GM23338 (cell line): ENCODE measurements at regions not wholly inside any gene's neighbourhood (a gene's known extent, or its start where the extent isn't known, plus 50 kb on each side); places are given as distances from the start of the nearest gene placed in this dataset.

Experiments
- ATAC-seq: fragments of 200-7000 bp; cut with Tn5 transposase; 3 replicates; pipeline ENCODE4 v1.9.1; 2020
- DNase-seq: peaks from one replicate; pipeline ENCODE4 v3.0.0-alpha.2; 2015; ENCODE audit warnings: low spot score
- H2AFZ ChIP-seq: fragments of 200-600 bp; sonication (generic); 2 replicates; pipeline ENCODE4 v1.8.0; 2016; ENCODE audit warnings: antibody characterized with exemption, mild to moderate bottlenecking, moderate library complexity
- H3F3A ChIP-seq: fragments of 200-600 bp; sonication (generic); replicated peaks from 2 replicates; pipeline ENCODE4 v1.8.0; 2017; ENCODE audit warnings: antibody characterized with exemption, mixed run types, low read depth
- H3K27ac ChIP-seq: fragments of 200-600 bp; sonication (generic); 2 replicates; pipeline ENCODE4 v1.6.1; 2016; ENCODE audit warnings: low read depth
- H3K27me3 ChIP-seq: fragments of 200-600 bp; sonication (generic); 2 replicates; pipeline ENCODE4 v1.8.0; 2016; ENCODE audit warnings: mild to moderate bottlenecking, mixed run types, moderate library complexity; ENCODE audit not compliant: insufficient read depth
- H3K36me3 ChIP-seq: fragments of 200-600 bp; sonication (generic); 2 replicates; pipeline ENCODE4 v1.8.0; 2016; ENCODE audit warnings: mild to moderate bottlenecking; ENCODE audit not compliant: insufficient read depth
- H3K4me1 ChIP-seq: fragments of 200-600 bp; sonication (generic); 2 replicates; pipeline ENCODE4 v1.8.0; 2016; ENCODE audit warnings: mild to moderate bottlenecking, moderate library complexity; ENCODE audit not compliant: insufficient read depth
- H3K4me2 ChIP-seq: fragments of 200-600 bp; sonication (generic); 2 replicates; pipeline ENCODE4 v1.7.1; 2017; ENCODE audit warnings: mixed run types
- H3K4me3 ChIP-seq: fragments of 200-600 bp; sonication (generic); 2 replicates; pipeline ENCODE4 v1.6.1; 2016; ENCODE audit warnings: mixed run types
- H3K79me2 ChIP-seq: fragments of 200-600 bp; sonication (generic); replicated peaks from 2 replicates; pipeline ENCODE4 v1.8.0; 2017; ENCODE audit warnings: mild to moderate bottlenecking; ENCODE audit not compliant: insufficient read depth
- H3K9me2 ChIP-seq: fragments of 200-600 bp; sonication (generic); 2 replicates; pipeline ENCODE4 v1.8.0; 2017; ENCODE audit not compliant: insufficient read depth
- H4K20me1 ChIP-seq: fragments of 200-600 bp; sonication (generic); replicated peaks from 2 replicates; pipeline ENCODE4 v1.8.0; 2017; ENCODE audit warnings: mild to moderate bottlenecking; ENCODE audit not compliant: insufficient read depth
- H3K27ac Mint-ChIP-seq: 2 replicates; pipeline ENCODE4 v1.8.0; 2020; ENCODE audit warnings: inconsistent platforms, mild to moderate bottlenecking, moderate library complexity, mixed read lengths
- H3K27me3 Mint-ChIP-seq: 3 replicates; pipeline ENCODE4 v1.8.0; 2022; ENCODE audit warnings: low read depth, mild to moderate bottlenecking, moderate library complexity, mixed read lengths, inconsistent platforms; ENCODE audit not compliant: insufficient read depth, poor library complexity
- H3K36me3 Mint-ChIP-seq: 3 replicates; pipeline ENCODE4 v1.8.0; 2021; ENCODE audit warnings: low read depth, mild to moderate bottlenecking, inconsistent platforms, moderate library complexity, mixed read lengths
- H3K4me1 Mint-ChIP-seq: 3 replicates; pipeline ENCODE4 v1.8.0; 2020; ENCODE audit warnings: mild to moderate bottlenecking, inconsistent platforms, mixed read lengths
- H3K4me3 Mint-ChIP-seq: 3 replicates; pipeline ENCODE4 v1.8.0; 2021; ENCODE audit warnings: moderate library complexity, mild to moderate bottlenecking, inconsistent platforms, mixed read lengths
- H3K9me3 Mint-ChIP-seq: 3 replicates; pipeline ENCODE4 v1.8.0; 2020; ENCODE audit warnings: moderate library complexity, mild to moderate bottlenecking, inconsistent platforms, mixed read lengths
- CREB1 ChIP-seq: fragments of 250-450 bp; sonication (Bioruptor Pico); IDR thresholded peaks from 2 replicates; pipeline ENCODE4 v1.5.0; 2020; ENCODE audit warnings: low read depth, mild to moderate bottlenecking, moderate library complexity
- EZH2 ChIP-seq: fragments of 200-600 bp; sonication (generic); IDR thresholded peaks from one replicate; pipeline ENCODE4 v1.8.0; 2017; ENCODE audit warnings: antibody characterized with exemption, mild to moderate bottlenecking, low read depth; ENCODE audit not compliant: unreplicated experiment
- EZH2phosphoT487 ChIP-seq: fragments of 200-600 bp; sonication (generic); IDR thresholded peaks from one replicate; pipeline ENCODE4 v1.8.1; 2018; ENCODE audit warnings: antibody characterized with exemption; ENCODE audit not compliant: unreplicated experiment
- JUNB ChIP-seq: IDR thresholded peaks from one replicate; pipeline ENCODE4 v1.6.1; 2016; ENCODE audit warnings: antibody characterized with exemption; ENCODE audit not compliant: unreplicated experiment
- NANOG ChIP-seq: IDR thresholded peaks from 2 replicates; pipeline ENCODE4 v1.6.1; 2016; ENCODE audit warnings: antibody characterized with exemption, borderline replicate concordance
- POLR2AphosphoS5 ChIP-seq: IDR thresholded peaks from 2 replicates; pipeline ENCODE4 v1.6.1; 2016; ENCODE audit warnings: antibody characterized with exemption, low read depth
- STAT1 ChIP-seq: IDR thresholded peaks from one replicate; pipeline ENCODE4 v1.6.1; 2016; ENCODE audit warnings: antibody characterized with exemption; ENCODE audit not compliant: unreplicated experiment
- ZNF114 ChIP-seq: fragments of 250-450 bp; sonication (Bioruptor Pico); IDR thresholded peaks from 2 replicates; pipeline ENCODE4 v1.5.0; 2020; ENCODE audit warnings: mild to moderate bottlenecking, moderate library complexity
- ZNF331 ChIP-seq: fragments of 250-450 bp; sonication (Bioruptor Pico); IDR thresholded peaks from 2 replicates; pipeline ENCODE4 v1.5.0; 2020; ENCODE audit warnings: low read depth, mild to moderate bottlenecking, moderate library complexity
- TF ChIP-seq, protein P1 (sequence below): IDR thresholded peaks from 2 replicates; pipeline ENCODE4 v1.6.1; 2016; ENCODE audit warnings: antibody characterized with exemption
- TF ChIP-seq, protein P2 (sequence below): fragments of 250-450 bp; sonication (Bioruptor Pico); IDR thresholded peaks from 2 replicates; pipeline ENCODE4 v1.5.0; 2020; ENCODE audit warnings: mild to moderate bottlenecking, moderate library complexity
- TF ChIP-seq, protein P3 (sequence below), 2 experiments: fragments of 200-600 bp in 1 of 2; sonication (generic) in 1 of 2; conservative IDR thresholded peaks; 2 replicates each; pipeline versions ENCODE4 v1.5.1 to v1.6.1; 2016 to 2017; ENCODE audit warnings: antibody characterized with exemption in 2 of 2, low read depth in 2 of 2, mild to moderate bottlenecking in 2 of 2, moderate library complexity in 1 of 2
- TF ChIP-seq, protein P4 (sequence below): IDR thresholded peaks from one replicate; pipeline ENCODE4 v1.6.1; 2018; ENCODE audit warnings: antibody characterized with exemption; ENCODE audit not compliant: unreplicated experiment

DNA sequence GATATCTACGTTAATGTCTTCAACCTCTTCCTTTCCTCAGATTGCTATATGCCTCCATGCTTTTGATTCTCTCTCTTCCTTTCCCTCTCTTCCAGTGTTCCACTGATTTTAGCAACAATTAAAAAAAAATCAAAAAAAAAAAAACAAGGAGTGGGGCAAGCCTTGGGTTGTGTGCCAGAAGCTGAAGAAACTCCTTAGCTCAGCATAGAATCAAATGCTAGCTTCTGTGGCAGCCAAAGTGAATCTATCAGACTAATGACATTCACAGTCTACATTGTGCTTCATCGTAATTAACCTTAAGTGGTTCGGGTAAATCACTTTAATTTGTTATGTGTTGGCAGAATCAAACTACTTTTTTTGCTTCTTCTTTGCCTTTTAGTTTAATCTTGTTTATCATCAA, 237.3 kb downstream of the TMEM167A start:
- Mint-ChIP-seq H3K9me3 (peaks cover 35% of the 10 kb centered on the region), H3K36me3 (peaks cover 28% of the 10 kb centered on the region), H3K4me3 (no peak overlapping the region), H3K27ac (no peak overlapping the region), H3K27me3 (no peaks in the 10 kb centered on the region), H3K4me1 (no peaks in the 10 kb centered on the region)
- H2AFZ ChIP-seq, result no peak overlapping the region
- peaks cover 5% of the 10 kb centered on the region; the same call in 1 of the 2 replicates for H3K9me2 ChIP-seq
- peaks cover 6% of the 10 kb centered on the region; the same call in 1 of the 2 replicates for H3K4me1 ChIP-seq
- H3K36me3 ChIP-seq, result peaks cover 14% of the 10 kb centered on the region; the same call in 1 of the 2 replicates
- no peaks in the 10 kb centered on the region for H3K79me2 ChIP-seq
- DNase-seq, result no peak
- no peak overlapping the region for H3K27ac ChIP-seq
- H4K20me1 ChIP-seq, result no peaks in the 10 kb centered on the region
- no peaks in the 10 kb centered on the region for H3F3A ChIP-seq
- H3K4me2 ChIP-seq, result no peak overlapping the region
- no peaks in the 10 kb centered on the region for H3K27me3 ChIP-seq
- ATAC-seq, result no peak
- no peak for TF ChIP-seq POLR2AphosphoS5
- TF ChIP-seq, protein P1, sequence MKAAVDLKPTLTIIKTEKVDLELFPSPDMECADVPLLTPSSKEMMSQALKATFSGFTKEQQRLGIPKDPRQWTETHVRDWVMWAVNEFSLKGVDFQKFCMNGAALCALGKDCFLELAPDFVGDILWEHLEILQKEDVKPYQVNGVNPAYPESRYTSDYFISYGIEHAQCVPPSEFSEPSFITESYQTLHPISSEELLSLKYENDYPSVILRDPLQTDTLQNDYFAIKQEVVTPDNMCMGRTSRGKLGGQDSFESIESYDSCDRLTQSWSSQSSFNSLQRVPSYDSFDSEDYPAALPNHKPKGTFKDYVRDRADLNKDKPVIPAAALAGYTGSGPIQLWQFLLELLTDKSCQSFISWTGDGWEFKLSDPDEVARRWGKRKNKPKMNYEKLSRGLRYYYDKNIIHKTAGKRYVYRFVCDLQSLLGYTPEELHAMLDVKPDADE, result no peak
- no peak for TF ChIP-seq NANOG
- TF ChIP-seq, protein P2, sequence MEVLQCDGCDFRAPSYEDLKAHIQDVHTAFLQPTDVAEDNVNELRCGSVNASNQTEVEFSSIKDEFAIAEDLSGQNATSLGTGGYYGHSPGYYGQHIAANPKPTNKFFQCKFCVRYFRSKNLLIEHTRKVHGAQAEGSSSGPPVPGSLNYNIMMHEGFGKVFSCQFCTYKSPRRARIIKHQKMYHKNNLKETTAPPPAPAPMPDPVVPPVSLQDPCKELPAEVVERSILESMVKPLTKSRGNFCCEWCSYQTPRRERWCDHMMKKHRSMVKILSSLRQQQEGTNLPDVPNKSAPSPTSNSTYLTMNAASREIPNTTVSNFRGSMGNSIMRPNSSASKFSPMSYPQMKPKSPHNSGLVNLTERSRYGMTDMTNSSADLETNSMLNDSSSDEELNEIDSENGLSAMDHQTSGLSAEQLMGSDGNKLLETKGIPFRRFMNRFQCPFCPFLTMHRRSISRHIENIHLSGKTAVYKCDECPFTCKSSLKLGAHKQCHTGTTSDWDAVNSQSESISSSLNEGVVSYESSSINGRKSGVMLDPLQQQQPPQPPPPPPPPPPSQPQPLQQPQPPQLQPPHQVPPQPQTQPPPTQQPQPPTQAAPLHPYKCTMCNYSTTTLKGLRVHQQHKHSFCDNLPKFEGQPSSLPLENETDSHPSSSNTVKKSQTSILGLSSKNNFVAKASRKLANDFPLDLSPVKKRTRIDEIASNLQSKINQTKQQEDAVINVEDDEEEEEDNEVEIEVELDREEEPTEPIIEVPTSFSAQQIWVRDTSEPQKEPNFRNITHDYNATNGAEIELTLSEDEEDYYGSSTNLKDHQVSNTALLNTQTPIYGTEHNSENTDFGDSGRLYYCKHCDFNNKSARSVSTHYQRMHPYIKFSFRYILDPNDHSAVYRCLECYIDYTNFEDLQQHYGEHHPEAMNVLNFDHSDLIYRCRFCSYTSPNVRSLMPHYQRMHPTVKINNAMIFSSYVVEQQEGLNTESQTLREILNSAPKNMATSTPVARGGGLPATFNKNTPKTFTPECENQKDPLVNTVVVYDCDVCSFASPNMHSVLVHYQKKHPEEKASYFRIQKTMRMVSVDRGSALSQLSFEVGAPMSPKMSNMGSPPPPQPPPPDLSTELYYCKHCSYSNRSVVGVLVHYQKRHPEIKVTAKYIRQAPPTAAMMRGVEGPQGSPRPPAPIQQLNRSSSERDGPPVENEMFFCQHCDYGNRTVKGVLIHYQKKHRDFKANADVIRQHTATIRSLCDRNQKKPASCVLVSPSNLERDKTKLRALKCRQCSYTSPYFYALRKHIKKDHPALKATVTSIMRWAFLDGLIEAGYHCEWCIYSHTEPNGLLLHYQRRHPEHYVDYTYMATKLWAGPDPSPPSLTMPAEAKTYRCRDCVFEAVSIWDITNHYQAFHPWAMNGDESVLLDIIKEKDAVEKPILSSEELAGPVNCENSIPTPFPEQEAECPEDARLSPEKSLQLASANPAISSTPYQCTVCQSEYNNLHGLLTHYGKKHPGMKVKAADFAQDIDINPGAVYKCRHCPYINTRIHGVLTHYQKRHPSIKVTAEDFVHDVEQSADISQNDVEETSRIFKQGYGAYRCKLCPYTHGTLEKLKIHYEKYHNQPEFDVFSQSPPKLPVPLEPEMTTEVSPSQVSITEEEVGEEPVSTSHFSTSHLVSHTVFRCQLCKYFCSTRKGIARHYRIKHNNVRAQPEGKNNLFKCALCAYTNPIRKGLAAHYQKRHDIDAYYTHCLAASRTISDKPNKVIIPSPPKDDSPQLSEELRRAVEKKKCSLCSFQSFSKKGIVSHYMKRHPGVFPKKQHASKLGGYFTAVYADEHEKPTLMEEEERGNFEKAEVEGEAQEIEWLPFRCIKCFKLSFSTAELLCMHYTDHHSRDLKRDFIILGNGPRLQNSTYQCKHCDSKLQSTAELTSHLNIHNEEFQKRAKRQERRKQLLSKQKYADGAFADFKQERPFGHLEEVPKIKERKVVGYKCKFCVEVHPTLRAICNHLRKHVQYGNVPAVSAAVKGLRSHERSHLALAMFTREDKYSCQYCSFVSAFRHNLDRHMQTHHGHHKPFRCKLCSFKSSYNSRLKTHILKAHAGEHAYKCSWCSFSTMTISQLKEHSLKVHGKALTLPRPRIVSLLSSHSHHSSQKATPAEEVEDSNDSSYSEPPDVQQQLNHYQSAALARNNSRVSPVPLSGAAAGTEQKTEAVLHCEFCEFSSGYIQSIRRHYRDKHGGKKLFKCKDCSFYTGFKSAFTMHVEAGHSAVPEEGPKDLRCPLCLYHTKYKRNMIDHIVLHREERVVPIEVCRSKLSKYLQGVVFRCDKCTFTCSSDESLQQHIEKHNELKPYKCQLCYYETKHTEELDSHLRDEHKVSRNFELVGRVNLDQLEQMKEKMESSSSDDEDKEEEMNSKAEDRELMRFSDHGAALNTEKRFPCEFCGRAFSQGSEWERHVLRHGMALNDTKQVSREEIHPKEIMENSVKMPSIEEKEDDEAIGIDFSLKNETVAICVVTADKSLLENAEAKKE (CRISPR knock-in tag), result no peak
- no peak for TF ChIP-seq JUNB
- TF ChIP-seq ZNF331 (CRISPR knock-in tag), result no peak
- no peak for TF ChIP-seq EZH2
- no peak for TF ChIP-seq EZH2phosphoT487
- TF ChIP-seq, protein P3, sequence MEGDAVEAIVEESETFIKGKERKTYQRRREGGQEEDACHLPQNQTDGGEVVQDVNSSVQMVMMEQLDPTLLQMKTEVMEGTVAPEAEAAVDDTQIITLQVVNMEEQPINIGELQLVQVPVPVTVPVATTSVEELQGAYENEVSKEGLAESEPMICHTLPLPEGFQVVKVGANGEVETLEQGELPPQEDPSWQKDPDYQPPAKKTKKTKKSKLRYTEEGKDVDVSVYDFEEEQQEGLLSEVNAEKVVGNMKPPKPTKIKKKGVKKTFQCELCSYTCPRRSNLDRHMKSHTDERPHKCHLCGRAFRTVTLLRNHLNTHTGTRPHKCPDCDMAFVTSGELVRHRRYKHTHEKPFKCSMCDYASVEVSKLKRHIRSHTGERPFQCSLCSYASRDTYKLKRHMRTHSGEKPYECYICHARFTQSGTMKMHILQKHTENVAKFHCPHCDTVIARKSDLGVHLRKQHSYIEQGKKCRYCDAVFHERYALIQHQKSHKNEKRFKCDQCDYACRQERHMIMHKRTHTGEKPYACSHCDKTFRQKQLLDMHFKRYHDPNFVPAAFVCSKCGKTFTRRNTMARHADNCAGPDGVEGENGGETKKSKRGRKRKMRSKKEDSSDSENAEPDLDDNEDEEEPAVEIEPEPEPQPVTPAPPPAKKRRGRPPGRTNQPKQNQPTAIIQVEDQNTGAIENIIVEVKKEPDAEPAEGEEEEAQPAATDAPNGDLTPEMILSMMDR (conservative IDR thresholded peaks at IDR 0.05; ENCODE audit: low read depth in 2 of 2), result no peak
- TF ChIP-seq ZNF114 (CRISPR knock-in tag), result no peak
- TF ChIP-seq STAT1, result no peak
- TF ChIP-seq CREB1 (CRISPR knock-in tag), result no peak
- TF ChIP-seq, protein P4, sequence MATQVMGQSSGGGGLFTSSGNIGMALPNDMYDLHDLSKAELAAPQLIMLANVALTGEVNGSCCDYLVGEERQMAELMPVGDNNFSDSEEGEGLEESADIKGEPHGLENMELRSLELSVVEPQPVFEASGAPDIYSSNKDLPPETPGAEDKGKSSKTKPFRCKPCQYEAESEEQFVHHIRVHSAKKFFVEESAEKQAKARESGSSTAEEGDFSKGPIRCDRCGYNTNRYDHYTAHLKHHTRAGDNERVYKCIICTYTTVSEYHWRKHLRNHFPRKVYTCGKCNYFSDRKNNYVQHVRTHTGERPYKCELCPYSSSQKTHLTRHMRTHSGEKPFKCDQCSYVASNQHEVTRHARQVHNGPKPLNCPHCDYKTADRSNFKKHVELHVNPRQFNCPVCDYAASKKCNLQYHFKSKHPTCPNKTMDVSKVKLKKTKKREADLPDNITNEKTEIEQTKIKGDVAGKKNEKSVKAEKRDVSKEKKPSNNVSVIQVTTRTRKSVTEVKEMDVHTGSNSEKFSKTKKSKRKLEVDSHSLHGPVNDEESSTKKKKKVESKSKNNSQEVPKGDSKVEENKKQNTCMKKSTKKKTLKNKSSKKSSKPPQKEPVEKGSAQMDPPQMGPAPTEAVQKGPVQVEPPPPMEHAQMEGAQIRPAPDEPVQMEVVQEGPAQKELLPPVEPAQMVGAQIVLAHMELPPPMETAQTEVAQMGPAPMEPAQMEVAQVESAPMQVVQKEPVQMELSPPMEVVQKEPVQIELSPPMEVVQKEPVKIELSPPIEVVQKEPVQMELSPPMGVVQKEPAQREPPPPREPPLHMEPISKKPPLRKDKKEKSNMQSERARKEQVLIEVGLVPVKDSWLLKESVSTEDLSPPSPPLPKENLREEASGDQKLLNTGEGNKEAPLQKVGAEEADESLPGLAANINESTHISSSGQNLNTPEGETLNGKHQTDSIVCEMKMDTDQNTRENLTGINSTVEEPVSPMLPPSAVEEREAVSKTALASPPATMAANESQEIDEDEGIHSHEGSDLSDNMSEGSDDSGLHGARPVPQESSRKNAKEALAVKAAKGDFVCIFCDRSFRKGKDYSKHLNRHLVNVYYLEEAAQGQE, result no peak
- H3K4me3 ChIP-seq, result no peak overlapping the region
